ENCODE measurements at regions not wholly inside any gene's neighbourhood (a gene's known extent, or its start where the extent isn't known, plus 50 kb on each side); places are given as distances from the start of the nearest gene placed in this dataset.

DNA sequence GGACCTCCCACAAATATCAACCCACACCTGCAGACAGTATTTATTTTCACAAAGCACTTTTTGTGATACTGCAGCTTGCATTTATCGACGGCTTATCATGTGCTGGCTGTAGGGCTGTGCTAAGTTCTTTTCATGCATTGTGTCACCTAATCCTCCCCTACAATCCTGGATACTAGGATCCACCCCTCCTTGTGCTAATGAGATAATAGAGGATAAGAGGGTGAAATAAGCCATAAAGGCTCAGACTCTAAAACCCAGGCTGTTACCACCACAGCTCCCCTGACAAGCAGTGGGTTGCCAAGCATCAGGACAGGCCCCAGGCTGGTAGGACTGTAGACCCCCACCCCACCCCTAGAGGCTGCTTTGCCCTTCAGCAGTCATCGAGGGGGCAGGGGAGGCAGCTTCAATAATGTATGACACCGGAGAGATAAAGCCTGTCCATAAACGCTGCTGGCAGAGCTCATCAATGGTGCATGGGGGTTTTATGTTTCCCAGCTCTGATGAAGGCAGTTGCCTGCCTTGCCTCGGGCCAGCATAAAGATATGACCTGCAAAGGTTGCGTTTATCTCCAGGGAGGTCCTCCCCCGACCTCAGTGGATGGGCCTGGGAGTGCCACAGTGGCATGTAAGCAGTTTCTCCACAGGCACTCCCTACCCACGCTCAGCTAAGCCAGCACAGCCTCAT lies 73.9 kb upstream of the C16orf82 start:
- no peak for DNase-seq

DNA sequence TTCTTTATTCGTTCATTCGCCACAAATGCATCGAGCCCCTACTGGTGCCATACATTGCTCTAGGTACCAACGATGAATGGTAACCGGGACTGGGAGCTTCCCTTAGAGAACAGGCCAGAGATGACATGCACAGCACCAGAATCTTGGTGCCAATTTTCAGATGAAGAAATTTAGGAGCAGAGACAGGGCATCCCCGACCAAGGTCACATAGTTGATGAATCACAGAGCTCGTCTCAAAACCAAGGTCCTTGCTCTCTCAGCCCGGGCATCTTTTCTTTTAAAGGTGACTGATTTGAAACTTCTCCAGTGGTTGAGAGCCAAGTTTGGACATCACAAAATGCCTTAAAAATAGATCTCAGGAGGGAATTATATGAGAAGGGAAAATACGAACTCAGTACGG lies 73.2 kb upstream of the C16orf82 start:
- no peak for DNase-seq

DNA sequence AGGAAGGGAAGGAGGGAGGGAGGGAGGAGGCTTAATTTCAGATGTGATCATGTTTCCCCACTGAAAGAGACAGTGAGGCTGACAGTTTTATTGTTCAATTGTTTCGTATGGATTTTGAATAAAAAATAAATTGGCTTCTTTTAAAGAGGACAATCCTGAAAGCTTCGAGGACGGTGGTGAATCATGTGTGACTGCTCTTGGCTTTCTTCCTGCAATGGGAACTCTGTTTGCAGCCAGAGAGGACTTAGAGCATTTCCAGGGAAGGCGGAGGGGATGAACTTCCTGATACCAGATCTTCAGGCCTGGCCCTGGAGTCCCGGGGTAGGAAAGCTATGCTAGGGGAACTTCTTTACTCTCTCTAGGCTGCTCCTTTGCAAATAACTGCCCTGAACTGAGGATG lies 72.8 kb upstream of the C16orf82 start:
- DNase-seq: peak; percentile 24

DNA sequence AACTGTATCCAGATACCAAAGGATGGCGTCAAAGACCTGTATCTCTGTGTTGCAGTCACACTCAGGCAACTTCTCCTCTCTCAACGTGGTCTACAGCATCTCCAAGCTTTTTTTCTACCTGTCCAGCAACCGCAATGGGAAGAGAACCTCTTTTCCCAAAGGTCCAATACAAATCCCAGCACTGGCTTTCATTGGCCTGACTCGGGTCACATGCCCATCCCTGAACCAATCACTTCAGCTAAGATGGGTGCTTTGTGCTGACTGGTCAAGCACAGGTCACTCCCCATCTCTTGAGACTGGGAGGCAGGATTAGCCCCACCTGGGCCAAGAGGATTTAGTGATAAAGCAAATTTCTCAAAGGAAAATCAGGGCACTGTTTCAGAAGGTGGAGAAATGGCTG lies 71.2 kb upstream of the C16orf82 start:
- no peak for DNase-seq

DNA sequence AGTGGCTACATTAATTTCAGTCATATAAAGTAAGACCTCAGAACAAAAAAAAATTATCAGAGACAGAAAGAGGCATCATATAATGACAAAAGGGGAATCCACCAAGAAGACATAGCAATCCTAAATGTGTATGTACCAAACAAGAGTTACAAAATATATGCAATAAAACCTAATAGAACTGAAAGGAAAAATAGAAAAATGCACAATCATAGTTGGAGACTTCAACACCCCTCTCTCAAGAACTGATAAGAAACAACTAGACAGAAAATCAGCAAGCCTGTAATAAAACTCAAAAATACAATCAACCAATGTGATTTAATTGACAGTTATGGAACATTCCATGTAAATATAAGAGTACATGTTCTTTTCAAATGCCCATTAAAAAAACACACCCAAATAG lies 61.3 kb upstream of the C16orf82 start:
- no peak for DNase-seq

All from fibroblast of skin of right biceps (primary cell).